GM19351 (cell line): ENCODE measurements at regions not wholly inside any gene's neighbourhood (a gene's known extent, or its start where the extent isn't known, plus 50 kb on each side); places are given as distances from the start of the nearest gene placed in this dataset.

Source experiments
- ATAC-seq: cut with Tn5 transposase; IDR thresholded peaks from one replicate; pipeline ENCODE4 v1.9.1; 2021; ENCODE audit warnings: mild to moderate bottlenecking, moderate library complexity; ENCODE audit not compliant: unreplicated experiment

DNA sequence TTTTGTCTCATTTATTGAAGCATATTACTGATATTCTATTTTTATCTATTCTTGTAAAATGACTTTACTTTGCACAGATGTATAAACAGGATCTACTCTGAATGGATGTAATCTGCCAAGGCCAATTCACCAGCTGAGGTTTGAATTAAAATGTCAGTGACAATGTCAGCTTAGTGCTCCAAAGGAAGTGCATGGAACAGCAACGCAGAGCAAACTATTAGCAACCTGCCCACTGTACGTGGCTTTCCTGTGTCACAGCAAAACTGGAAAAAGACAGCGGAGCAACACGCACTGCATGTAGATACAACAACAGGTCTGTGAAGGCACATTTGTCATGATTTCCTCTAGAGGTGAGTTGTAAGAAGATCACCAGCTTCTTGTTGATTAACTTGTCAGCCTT is 409.4 kb downstream of the MED10 start:
- no peak for ATAC-seq

DNA sequence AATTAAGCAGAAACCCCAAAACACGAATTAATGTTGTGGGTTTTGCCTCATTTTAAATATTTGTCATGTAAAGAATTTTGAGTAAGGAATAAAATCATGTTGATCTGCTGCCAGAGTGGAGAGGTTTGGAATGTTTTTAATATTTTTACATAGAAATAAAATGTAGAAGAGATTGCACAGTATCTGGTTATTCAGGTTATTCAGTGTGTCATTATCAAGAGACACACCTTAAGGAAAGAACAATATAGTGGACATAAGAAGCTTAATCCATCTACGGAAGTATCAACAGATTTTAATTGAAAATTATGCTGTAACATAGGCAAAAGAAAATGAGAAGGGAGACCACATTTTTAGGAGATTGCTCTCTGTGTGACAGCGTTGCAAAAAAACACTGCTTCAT is 410.4 kb downstream of the MED10 start:
- no peak for ATAC-seq

- ATAC-seq, result no peak
These were observed 411.0 kb downstream of the MED10 start for GRCh38 chr5:5967373-5967772.

DNA sequence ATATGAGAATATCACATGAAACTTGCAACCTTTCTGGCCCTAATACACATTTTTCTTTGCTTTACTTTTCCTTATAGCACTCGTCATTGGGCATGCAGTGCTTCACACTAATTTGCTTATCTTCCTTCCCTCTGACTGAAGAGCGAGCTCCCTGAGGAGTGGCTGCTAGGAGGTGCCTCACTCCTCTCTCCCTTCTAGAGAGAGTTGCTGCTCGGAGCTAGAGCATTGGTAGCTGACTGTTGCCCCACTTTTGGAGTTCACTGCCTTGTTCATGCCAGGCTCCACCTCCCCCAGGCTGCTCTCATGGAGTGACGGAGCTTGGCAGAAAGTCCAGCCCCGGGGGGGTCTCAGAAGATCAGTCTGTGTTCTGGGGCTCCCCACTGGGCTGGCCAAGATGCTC is 413.2 kb downstream of the MED10 start:
- ATAC-seq, result no peak

GRCh38 chr5:5964347-5964746 is 414.0 kb downstream of the MED10 start:
- no peak for ATAC-seq

DNA sequence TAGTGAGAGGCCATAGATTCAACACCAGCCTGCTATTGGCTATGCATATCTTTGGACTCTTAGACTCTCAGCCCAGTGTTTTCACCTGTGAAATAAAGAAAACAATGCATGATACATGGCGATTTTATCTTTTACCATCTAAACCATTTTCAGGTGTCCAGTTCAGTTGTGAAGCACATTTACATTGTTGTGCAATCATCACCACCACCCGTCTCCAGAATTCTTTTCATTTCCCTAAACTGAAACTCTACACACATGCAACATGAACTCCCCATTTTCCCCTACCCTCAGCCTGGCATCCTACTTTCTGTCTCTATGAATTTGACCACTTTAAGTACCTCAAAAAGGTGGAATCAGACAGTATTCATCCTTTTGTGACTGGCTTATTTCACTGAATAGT is 420.6 kb downstream of the MED10 start:
- ATAC-seq, result no peak

DNA sequence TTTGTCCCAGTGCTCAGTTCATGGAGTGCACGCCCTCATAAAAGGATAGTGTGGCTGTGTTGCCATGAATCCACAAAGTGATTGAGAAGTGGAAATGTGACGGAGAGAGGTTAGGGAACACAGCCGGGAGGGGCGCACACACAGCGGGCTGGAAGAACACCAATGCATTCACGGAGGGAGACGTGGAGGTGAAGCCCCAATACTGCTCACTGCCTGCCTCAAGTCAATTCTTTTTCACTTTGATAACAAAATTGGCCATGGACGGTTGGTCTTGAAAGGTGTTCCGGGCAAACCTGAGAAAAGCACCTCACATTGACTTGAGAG is 424.1 kb downstream of the MED10 start:
- no peak for ATAC-seq

DNA sequence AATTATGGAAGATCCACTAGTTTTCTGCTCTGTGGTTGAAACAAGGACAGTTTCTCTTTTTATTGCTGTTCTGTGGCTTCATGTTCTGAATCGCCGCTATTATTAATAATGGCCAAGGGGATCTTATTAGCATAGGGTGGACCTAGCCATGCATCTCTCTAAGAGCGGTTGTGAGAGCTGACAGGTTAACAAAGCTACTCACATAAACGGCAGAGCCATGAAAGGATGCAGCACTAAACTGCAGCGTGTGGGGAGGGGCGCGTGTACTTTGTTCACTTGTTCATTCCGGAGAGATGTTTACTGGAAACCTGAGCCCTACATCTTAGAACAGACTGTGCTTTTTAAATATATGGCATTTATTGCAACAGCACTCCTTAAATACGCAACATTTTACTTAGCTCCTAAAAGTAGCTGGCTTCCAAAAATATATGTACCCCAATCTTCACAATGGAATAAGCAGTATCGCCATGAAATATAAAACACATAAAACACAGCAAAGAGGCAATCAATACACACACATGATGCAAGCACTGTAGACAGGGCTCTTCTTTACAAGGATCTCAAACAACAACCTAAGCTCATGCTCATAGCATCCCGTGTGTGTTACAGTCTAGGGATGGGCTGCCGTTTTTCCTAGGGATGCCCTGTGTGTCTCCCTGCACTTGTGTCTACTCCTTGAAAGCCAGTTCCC is 424.6 kb downstream of the MED10 start:
- no peak for ATAC-seq

GRCh38 chr5:5951953-5952352 is 426.4 kb downstream of the MED10 start:
- no peak for ATAC-seq

DNA sequence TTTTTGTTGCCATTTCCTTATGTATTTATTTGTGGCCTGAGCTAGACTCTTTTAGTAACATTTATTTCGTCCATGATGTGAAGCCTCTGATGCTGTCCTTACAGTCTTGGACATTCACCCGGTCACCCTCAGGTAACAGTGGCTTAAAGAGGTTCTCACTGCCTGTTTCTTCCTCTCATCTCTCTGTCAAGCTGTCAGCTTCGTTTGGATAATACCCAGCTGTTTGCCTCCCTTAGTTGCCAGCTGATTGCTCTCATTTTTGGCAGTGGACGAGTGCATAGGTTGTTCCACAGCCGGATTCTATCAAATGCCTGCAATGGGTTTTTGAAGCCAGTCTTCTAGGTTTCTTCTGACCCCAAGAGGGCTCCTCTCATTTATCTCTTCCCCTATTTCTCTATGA is 427.7 kb downstream of the MED10 start:
- no peak for ATAC-seq

DNA sequence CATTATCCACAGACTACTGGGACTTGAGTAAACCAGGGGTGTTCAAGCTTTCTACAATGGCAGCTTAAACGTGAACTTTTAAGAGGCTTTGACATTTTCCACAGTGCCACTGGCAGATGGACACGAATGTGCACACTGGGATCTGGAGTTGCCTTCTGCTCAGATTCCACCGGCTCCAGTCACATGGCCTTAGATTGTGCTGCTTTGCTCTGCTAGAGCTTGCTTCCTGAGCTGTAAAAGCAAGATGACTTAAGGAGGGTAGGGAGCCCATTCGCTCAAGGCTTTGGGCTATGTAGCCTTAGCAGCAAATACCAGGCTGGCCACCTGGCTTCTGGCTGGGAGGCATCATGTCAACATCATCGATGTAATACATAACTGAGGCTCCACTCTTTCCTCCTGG is 436.9 kb downstream of the MED10 start:
- ATAC-seq, result no peak

DNA sequence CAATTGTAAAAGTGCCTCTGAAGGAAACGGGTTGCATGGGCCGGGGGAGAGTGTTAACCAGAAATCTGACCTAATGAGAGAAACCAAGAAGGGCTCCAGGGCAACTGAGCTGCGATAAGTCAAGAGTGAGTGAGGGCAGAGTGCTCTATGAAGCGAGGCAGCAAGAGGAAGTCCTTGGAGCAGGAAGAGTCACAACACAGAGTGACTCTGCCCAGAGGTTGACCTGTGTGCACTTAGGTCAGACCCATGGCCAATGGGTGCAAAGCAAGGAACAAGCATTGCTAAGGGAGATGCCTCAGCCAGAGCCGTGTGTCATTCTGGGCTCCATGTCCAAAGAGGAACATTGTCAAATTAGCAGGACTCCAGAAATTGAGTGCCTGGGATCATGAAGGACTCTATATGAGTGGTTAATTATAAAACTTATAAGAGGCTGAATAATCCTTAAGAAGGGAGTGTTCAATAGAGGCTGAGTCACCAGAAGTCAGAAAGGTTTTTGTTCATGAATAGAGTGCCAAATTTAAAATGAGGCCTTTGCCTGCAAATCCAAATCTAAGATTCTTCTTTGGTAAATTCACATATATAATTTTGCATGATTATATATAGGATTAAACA is 438.5 kb downstream of the MED10 start:
- no peak for ATAC-seq

- ATAC-seq, result no peak
These were observed 444.7 kb downstream of the MED10 start for GRCh38 chr5:5933651-5934050.

- no peak for ATAC-seq
These were observed 445.5 kb downstream of the MED10 start for GRCh38 chr5:5932824-5933223.

DNA sequence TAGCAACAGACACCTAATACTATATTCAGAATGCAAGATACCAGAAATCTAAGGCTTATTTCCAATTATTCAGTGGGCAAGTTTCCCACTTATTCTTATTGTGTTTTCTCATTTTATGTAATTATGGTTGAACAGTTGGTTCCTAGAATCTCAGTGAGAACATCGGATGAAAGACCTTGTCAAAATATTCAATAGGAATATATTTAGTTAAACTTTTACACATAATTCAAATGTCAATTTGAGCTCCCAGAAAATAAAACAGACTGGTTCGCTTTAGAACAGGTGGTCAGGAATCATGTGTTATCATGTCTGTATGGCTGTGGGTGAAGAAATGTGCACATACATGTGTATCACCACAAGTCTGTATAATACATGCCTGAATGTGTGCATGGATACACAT is 447.8 kb downstream of the MED10 start:
- no peak for ATAC-seq

- no peak for ATAC-seq
These were observed 448.9 kb downstream of the MED10 start for GRCh38 chr5:5929291-5930020.

GRCh38 chr5:5925191-5925590 is 453.2 kb downstream of the MED10 start:
- no peak for ATAC-seq

GRCh38 chr5:5919411-5919810 is 458.9 kb downstream of the MED10 start:
- no peak for ATAC-seq

GRCh38 chr5:5906778-5907177 is 471.6 kb downstream of the MED10 start:
- no peak for ATAC-seq

- no peak for ATAC-seq
These were observed 473.2 kb downstream of the MED10 start for GRCh38 chr5:5905186-5905585.

DNA sequence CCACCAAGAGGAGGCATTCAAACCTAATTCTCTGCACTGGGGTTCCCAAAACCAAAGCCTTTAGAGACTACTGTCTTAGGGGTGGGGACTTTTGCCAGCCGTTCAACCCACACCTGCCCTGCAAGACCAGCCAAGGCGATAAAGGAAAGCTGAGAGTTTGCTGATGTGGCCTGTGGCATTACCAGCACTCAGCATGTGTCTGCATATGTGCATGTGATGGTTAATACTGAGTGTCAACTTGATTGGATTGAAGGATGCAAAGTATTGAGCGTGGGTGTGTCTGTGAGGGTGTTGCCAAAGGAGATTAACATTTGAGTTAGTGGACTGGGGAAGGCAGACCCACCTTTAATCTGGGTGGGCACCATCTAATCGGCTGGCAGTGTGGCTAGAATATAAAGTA is 474.2 kb downstream of the MED10 start:
- no peak for ATAC-seq
